Stomach (tissue), 8 donors: ENCODE measurements at regions not wholly inside any gene's neighbourhood (a gene's known extent, or its start where the extent isn't known, plus 50 kb on each side); places are given as distances from the start of the nearest gene placed in this dataset.
"Not testable (repeated sequence)": the region's sequence is repeated elsewhere in the genome, so short reads cannot be mapped to it uniquely, and the experiment has no call there.

ENCODE experiments used
- DNase-seq, 2 donors: peaks; one replicate each; pipeline versions ENCODE4 v3.0.0 to v3.0.0-alpha.2; 2013 to 2019
- H3K27ac ChIP-seq, 5 donors: fragments of 200-600 bp in 4 of 5; sonication (generic) in 4 of 5; one replicate each; pipeline ENCODE4 v1.5.1; 2013 to 2019; ENCODE audit warnings: mild to moderate bottlenecking in 1 of 5, moderate library complexity in 1 of 5
- H3K27me3 ChIP-seq, 3 donors: fragments of 200-600 bp; sonication (generic); one replicate each; pipeline ENCODE4 v1.5.1; 2017 to 2019; ENCODE audit warnings: mixed run types in 1 of 3
- H3K36me3 ChIP-seq, 4 donors: fragments of 200-600 bp; sonication (generic); 1 replicate in 3 of 4; 2 replicates in 1 of 4; pipeline ENCODE4 v1.5.1; 2016 to 2019
- H3K4me1 ChIP-seq, 4 donors: fragments of 200-600 bp; sonication (generic); one replicate each; pipeline ENCODE4 v1.5.1; 2016 to 2019
- H3K4me3 ChIP-seq, 4 donors: fragments of 200-600 bp; sonication (generic) in 3 of 4; one replicate each; pipeline ENCODE4 v1.5.1; 2016 to 2019; ENCODE audit warnings: mild to moderate bottlenecking in 1 of 4
- H3K9me3 ChIP-seq, 4 donors: fragments of 200-600 bp; sonication (generic); one replicate each; pipeline ENCODE4 v1.5.1; 2016 to 2019
- CTCF ChIP-seq, 7 experiments: fragments of 450-650 bp in 4 of 7; fragments of 200-600 bp in 3 of 7; sonication (generic) in 3 of 7; IDR thresholded peaks; one replicate each; pipeline ENCODE4 v1.5.1; 2016 to 2019; ENCODE audit warnings: antibody characterized with exemption in 7 of 7, control low read depth in 2 of 7, mild to moderate bottlenecking in 1 of 7
- EP300 ChIP-seq: sonication (generic); formaldehyde crosslinking; IDR thresholded peaks from one replicate; pipeline ENCODE4 v1.6.1; 2017; ENCODE audit warnings: antibody characterized with exemption
- POLR2A ChIP-seq, 4 donors: fragments of 450-650 bp; IDR thresholded peaks; one replicate each; pipeline ENCODE4 v1.6.1; 2016; ENCODE audit warnings: antibody characterized with exemption in 4 of 4, control low read depth in 2 of 4, mild to moderate bottlenecking in 1 of 4, moderate library complexity in 1 of 4
- POLR2AphosphoS5 ChIP-seq, 3 donors: sonication (generic); formaldehyde crosslinking; IDR thresholded peaks; one replicate each; pipeline ENCODE4 v1.6.1; 2016; ENCODE audit warnings: antibody characterized with exemption in 3 of 3
- WGBS, 5 donors: extraction: QIAGEN DNeasy Blood & Tissue Kit in 3 of 5; methylation state at CpG; one replicate each; pipeline versions ENCODE4 v1.1.5 to v1.1.7; 2013 to 2018; 5-methylcytosine and 5-hydroxymethylcytosine counted together
- intact Hi-C: fragments of 100-400 bp; cut with DNase I; formaldehyde crosslinking; loops from one replicate; pipeline ENCODE4 v1.15.1; 2023; ENCODE audit warnings: low total_unique reads
- donor health status: healthy with polysubstance abuse.
- donor health status: Bipolar disorder and iron deficiency.
- donor health status: healthy.

GRCh38 chr13:44796597-44797490, 192.4 kb downstream of the NUFIP1 start:
- intact Hi-C loops = no loop called here
- Histone ChIP-seq H3K27ac (peak overlapping the region; percentile 72 to 89 (median 82)), H3K9me3 (no peaks in the 10 kb centered on the region), H3K36me3 (no peaks in the 10 kb centered on the region), H3K4me1 (peaks cover 10 to 35% (median 18%) of the 10 kb centered on the region in 4 donors), H3K27me3 (no peaks in the 10 kb centered on the region), H3K4me3 (no peak overlapping the region)
- 24 to 51% (median 33%) methylated on average over 5 of the region's 5 CpGs for WGBS, 5 donors
- TF ChIP-seq POLR2A (IDR thresholded peaks at IDR 0.05) (no peak), POLR2AphosphoS5 (IDR thresholded peaks at IDR 0.05) (peak in 1 of 3 donors; percentile 73)
- DNase-seq = peak in 1 of 2 donors; percentile 30

DNA sequence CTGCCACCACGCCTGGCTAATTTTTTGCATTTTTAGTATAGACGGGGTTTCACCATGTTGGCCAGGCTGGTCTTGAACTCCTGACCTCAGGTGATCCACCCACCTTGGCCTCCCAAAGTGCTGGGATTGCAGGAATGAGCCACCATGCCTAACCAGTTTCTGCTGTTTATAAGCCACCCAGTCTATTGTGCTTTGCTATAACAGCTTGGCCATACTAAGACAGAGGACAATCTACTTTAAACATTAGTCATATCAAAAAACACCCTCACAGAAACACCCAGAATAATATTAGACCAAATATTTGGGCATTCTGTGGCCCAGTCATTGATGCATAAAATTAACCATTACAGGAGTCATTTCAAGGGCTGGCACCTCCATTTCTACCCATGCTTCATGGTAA, 193.2 kb downstream of the NUFIP1 start:
- Histone ChIP-seq H3K4me1 (peaks cover 10 to 28% (median 17%) of the 10 kb centered on the region in 4 donors), H3K27ac (peak overlapping the region; percentile 41 to 82 (median 78))
- intact Hi-C loops, DNase-seq, H3K4me3 ChIP-seq, H3K36me3 ChIP-seq, H3K27me3 ChIP-seq, H3K9me3 ChIP-seq: not testable (repeated sequence)
- WGBS, 5 donors = 51 to 80% (median 64%) methylated on average over 2 of the region's 2 CpGs
- TF ChIP-seq POLR2AphosphoS5 (IDR thresholded peaks at IDR 0.05) = peak in 1 of 3 donors; percentile 48

- no peak overlapping the region for H3K4me3 ChIP-seq
- no peaks in the 10 kb centered on the region for H3K27me3 ChIP-seq
- no peak for DNase-seq
- no peaks in the 10 kb centered on the region for H3K9me3 ChIP-seq
- H3K4me1 ChIP-seq = peaks cover 10 to 31% (median 21%) of the 10 kb centered on the region in 4 donors
- intact Hi-C loops = no loop called here
- TF ChIP-seq POLR2A (IDR thresholded peaks at IDR 0.05) (no peak), POLR2AphosphoS5 (IDR thresholded peaks at IDR 0.05) (no peak), EP300 (no peak), CTCF (IDR thresholded peaks at IDR 0.05) (no peak)
- peak overlapping the region in 2 of 5 donors; percentile 82 for H3K27ac ChIP-seq
- 75 to 90% (median 85%) methylated on average over 2 of the region's 2 CpGs for WGBS, 5 donors
- no peaks in the 10 kb centered on the region for H3K36me3 ChIP-seq
Measured at GRCh38 chr13:44795176-44795575, 194.1 kb downstream of the NUFIP1 start.

DNA sequence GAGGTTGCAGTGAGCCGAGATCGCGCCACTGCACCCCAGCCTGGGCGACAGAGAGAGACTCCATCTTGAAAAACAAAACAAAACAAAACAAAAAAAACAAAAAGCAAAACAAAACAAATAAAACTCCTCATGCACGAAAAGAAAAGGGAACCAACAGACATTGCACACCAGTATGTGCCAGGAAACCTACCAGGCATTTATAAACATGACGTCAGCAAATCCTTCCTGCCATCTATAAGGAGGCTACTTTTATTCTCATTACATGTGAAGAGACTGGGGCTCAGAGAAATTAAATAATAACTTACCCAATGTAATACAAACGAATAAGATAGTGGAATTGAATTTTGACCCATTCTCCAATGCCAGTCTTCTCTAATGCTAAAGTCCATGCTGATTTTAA, 197.2 kb downstream of the NUFIP1 start:
- H3K4me1 ChIP-seq = peaks cover 10 to 34% (median 20%) of the 10 kb centered on the region in 4 donors
- H3K36me3 ChIP-seq = no peaks in the 10 kb centered on the region
- TF ChIP-seq POLR2A (IDR thresholded peaks at IDR 0.05) (no peak), POLR2AphosphoS5 (IDR thresholded peaks at IDR 0.05) (no peak)
- 73 to 80% (median 77%) methylated on average over 7 of the region's 7 CpGs for WGBS, 5 donors
- no peaks in the 10 kb centered on the region for H3K27me3 ChIP-seq
- no peak for DNase-seq
- no peaks in the 10 kb centered on the region for H3K9me3 ChIP-seq
- H3K4me3 ChIP-seq = no peak overlapping the region
- no peak overlapping the region for H3K27ac ChIP-seq
- intact Hi-C loops = no loop called here

DNA sequence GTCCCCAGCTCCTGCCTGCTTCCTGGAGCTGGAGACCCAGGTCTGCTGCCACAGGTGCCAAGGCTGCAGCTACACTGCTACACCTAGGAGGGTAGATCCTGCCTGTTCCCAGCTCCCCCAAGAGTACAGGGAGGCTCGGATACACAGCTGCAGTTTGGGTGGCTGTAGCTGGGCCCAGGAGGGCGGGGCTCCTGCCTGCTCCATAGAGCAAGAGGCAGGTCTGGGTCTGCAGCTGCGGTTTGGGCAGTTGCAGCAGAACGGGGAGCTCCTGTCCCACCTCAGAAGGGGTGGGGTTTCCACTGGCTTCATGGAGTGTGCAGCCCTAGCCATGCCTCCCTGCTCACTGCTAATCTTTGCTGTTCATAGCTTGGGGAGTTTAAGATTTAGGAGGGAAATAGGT, 199.0 kb downstream of the NUFIP1 start:
- Histone ChIP-seq H3K4me3 (no peak overlapping the region), H3K36me3 (no peaks in the 10 kb centered on the region), H3K4me1 (peaks cover 6 to 27% (median 13%) of the 10 kb centered on the region in 4 donors), H3K27ac (peak overlapping the region in 2 of 5 donors; percentile 14 to 29), H3K27me3 (no peaks in the 10 kb centered on the region), H3K9me3 (no peaks in the 10 kb centered on the region)
- peak in 1 of 2 donors; percentile 48 for DNase-seq
- TF ChIP-seq EP300 (no peak), CTCF (IDR thresholded peaks at IDR 0.05) (no peak), POLR2AphosphoS5 (IDR thresholded peaks at IDR 0.05) (no peak), POLR2A (IDR thresholded peaks at IDR 0.05) (no peak)
- 37 to 54% (median 40%) methylated on average over 2 to 4 of the region's 4 CpGs for WGBS, 5 donors
- intact Hi-C loops = no loop called here
